Peyer's patch (tissue), 4 donors: ENCODE measurements at regions not wholly inside any gene's neighbourhood (a gene's known extent, or its start where the extent isn't known, plus 50 kb on each side); places are given as distances from the start of the nearest gene placed in this dataset.

Experiments
- DNase-seq, 3 donors: peaks; one replicate each; pipeline ENCODE4 v3.0.0-alpha.2; 2017 to 2019
- H3K27ac ChIP-seq, 4 donors: fragments of 200-600 bp; sonication (generic); one replicate each; pipeline ENCODE4 v1.5.1; 2016 to 2019
- H3K27me3 ChIP-seq, 2 donors: fragments of 200-600 bp; sonication (generic); one replicate each; pipeline ENCODE4 v1.5.1; 2019
- H3K36me3 ChIP-seq, 3 donors: fragments of 200-600 bp; sonication (generic); one replicate each; pipeline ENCODE4 v1.5.1; 2016 to 2019
- H3K4me1 ChIP-seq, 4 donors: fragments of 200-600 bp; sonication (generic); one replicate each; pipeline ENCODE4 v1.5.1; 2016 to 2019
- H3K4me3 ChIP-seq, 4 donors: fragments of 200-600 bp; sonication (generic); 1 replicate in 3 of 4; 2 replicates in 1 of 4; pipeline ENCODE4 v1.5.1; 2016 to 2019; ENCODE audit warnings: mild to moderate bottlenecking in 1 of 4
- H3K9me3 ChIP-seq, 4 donors: fragments of 200-600 bp; sonication (generic); one replicate each; pipeline ENCODE4 v1.5.1; 2016 to 2019; ENCODE audit warnings: mild to moderate bottlenecking in 1 of 4
- POLR2A ChIP-seq, 2 donors: fragments of 450-650 bp; IDR thresholded peaks; one replicate each; pipeline ENCODE4 v1.5.1; 2017; ENCODE audit warnings: antibody characterized with exemption in 2 of 2, mild to moderate bottlenecking in 2 of 2, moderate library complexity in 2 of 2
- TF ChIP-seq, protein P1 (sequence below), 6 experiments: fragments of 450-650 bp in 4 of 6; fragments of 200-600 bp in 2 of 6; sonication (generic) in 1 of 6; IDR thresholded peaks; one replicate each; pipeline ENCODE4 v1.5.1; 2017 to 2019; ENCODE audit warnings: antibody characterized with exemption in 6 of 6, mild to moderate bottlenecking in 3 of 6, moderate library complexity in 1 of 6

DNA sequence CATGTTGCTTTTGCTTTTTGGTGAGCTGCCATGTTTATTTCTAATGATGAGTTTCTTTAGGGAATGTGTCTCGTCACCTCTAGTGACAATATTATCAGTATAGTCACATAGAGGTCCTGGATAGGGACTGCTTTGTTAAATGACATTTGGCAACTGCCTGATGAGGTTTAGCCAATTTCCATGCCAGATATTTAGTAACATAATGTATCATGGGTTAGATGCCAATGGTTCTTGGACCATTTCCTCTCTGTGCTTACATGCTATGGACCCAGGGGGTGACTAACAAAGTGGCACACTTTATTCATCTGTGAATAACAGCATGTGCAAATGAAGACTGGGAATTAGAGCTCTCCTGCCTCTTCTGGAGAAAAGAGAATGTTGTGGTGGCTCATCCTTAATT lies 56.2 kb upstream of the RAB27B start:
- no peak for DNase-seq
- TF ChIP-seq, protein P1, sequence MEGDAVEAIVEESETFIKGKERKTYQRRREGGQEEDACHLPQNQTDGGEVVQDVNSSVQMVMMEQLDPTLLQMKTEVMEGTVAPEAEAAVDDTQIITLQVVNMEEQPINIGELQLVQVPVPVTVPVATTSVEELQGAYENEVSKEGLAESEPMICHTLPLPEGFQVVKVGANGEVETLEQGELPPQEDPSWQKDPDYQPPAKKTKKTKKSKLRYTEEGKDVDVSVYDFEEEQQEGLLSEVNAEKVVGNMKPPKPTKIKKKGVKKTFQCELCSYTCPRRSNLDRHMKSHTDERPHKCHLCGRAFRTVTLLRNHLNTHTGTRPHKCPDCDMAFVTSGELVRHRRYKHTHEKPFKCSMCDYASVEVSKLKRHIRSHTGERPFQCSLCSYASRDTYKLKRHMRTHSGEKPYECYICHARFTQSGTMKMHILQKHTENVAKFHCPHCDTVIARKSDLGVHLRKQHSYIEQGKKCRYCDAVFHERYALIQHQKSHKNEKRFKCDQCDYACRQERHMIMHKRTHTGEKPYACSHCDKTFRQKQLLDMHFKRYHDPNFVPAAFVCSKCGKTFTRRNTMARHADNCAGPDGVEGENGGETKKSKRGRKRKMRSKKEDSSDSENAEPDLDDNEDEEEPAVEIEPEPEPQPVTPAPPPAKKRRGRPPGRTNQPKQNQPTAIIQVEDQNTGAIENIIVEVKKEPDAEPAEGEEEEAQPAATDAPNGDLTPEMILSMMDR (IDR thresholded peaks at IDR 0.05) = no peak
- no peak for TF ChIP-seq POLR2A (IDR thresholded peaks at IDR 0.05)
- Histone ChIP-seq H3K9me3 (no peaks in the 10 kb centered on the region), H3K4me1 (no peaks in the 10 kb centered on the region), H3K27ac (no peak overlapping the region), H3K27me3 (no peaks in the 10 kb centered on the region), H3K4me3 (no peak overlapping the region), H3K36me3 (no peaks in the 10 kb centered on the region)

DNA sequence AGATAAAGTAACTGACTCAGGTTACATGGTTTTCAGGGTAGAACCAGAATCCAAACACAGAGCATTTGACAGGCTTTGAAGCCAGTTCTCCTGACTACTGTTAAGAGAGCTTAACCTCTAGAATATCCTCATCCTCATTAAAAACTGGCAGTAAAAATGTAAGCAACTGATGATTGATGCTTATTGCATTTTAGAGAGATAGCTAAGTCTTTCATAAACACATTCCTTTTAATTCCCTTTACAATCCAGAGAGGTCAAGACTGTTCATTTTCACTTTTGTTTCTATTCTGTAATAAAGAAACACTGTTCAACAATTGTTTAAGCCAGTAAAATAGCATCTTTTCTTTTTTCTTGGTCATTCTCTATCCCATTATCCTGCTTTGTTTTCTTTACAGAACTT lies 53.9 kb upstream of the RAB27B start:
- Histone ChIP-seq H3K27me3 (no peaks in the 10 kb centered on the region), H3K36me3 (no peaks in the 10 kb centered on the region), H3K4me3 (no peak overlapping the region), H3K27ac (no peak overlapping the region), H3K4me1 (no peaks in the 10 kb centered on the region), H3K9me3 (no peaks in the 10 kb centered on the region)
- TF ChIP-seq POLR2A (IDR thresholded peaks at IDR 0.05) = no peak
- TF ChIP-seq, protein P1 (IDR thresholded peaks at IDR 0.05) = no peak
- DNase-seq = no peak

DNA sequence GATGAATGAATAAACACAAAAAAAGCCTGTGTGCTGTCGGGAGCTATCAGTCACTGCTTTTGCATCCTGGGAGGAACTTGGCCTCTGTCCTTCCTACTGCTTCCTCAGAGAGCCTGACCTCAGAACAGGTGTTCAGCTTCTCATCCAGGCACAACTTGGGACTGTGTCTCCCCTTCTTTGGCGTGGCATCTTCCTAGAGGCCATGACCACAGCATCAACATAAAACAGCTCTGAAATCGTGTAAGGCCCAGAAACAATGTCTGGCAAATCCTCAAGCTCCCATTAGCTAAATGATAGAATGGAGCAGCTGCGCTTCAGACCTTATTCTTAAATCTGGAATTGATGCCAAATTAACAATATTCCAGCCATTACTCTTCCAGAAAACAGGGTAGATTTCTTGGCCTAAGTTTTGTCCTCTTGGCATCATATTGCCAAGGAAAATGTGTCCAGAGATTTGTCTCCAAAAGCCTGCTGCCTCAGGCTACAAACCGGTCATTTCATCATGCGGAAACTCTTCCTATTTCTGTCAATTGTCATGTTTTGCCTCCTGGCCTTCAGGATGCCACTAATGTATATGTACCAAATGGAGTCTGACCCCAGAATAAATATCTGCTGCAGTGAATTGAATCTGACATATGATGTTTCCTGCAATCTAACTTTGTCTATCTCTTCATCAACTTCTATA lies 53.2 kb upstream of the RAB27B start:
- no peak for TF ChIP-seq POLR2A (IDR thresholded peaks at IDR 0.05)
- TF ChIP-seq, protein P1 (IDR thresholded peaks at IDR 0.05) = no peak
- Histone ChIP-seq H3K4me1 (no peaks in the 10 kb centered on the region), H3K9me3 (no peaks in the 10 kb centered on the region), H3K27ac (peak overlapping the region in 1 of 4 donors; percentile 1), H3K36me3 (no peaks in the 10 kb centered on the region), H3K4me3 (no peak overlapping the region), H3K27me3 (no peaks in the 10 kb centered on the region)
- DNase-seq = no peak

DNA sequence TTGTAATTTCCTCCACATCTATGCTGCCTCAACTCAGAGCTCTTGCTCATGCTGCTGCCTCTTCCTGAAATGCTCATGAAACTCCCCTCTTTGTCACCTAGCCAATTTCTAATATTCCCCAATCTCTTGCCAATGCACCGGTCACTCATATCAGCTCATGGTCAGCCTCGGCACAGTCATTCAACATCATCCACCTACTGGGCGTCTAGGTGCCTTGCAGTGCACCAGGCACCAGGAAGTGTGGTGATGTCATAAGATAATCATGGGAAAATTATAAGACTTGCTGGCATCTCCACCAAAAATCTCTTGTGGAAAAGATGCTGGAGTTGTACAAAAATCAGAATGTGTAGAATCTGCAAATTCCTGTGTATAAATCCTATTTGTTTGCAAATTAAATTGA lies 52.6 kb upstream of the RAB27B start:
- Histone ChIP-seq H3K4me1 (no peaks in the 10 kb centered on the region), H3K36me3 (no peaks in the 10 kb centered on the region), H3K27me3 (no peaks in the 10 kb centered on the region), H3K9me3 (no peaks in the 10 kb centered on the region), H3K27ac (no peak overlapping the region), H3K4me3 (no peak overlapping the region)
- TF ChIP-seq, protein P1 (IDR thresholded peaks at IDR 0.05) = no peak
- no peak for TF ChIP-seq POLR2A (IDR thresholded peaks at IDR 0.05)
- no peak for DNase-seq

DNA sequence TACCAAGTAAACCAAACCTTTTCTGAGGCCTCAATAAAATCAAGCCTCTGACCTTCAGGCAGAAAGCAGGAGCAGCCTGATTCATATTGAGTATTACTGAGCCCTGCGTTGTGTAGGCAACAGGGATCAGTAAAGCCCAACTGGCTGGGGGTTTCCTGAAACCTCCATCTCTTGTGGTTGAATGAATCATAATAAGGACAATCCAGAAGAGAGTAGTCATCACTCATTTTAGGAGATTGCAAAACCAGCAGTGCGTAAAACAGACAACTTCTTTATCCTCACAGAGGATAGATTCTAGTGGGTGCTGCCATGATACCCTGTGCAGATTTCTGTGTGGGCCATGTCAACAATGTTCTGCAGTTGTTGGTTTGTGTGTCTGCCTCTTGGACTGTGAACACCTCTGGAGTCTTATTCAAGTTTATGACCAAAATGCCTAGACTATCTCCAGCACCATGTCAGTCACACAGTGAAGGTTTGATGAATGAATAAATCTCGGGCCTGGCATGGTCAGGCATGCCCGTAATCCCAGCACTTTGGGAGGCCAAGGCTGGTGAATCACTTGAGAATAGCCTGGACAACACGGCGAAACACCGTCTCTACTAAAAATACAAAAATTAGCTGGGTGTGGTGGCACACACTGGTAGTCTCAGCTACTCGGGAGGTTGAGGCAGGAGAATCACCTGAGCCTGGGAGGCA lies 51.8 kb upstream of the RAB27B start:
- no peaks in the 10 kb centered on the region for H3K36me3 ChIP-seq
- H3K9me3 ChIP-seq = no peaks in the 10 kb centered on the region
- H3K4me3 ChIP-seq = no peak overlapping the region
- no peak for TF ChIP-seq POLR2A (IDR thresholded peaks at IDR 0.05)
- TF ChIP-seq, protein P1 (IDR thresholded peaks at IDR 0.05) = no peak
- no peak overlapping the region for H3K27ac ChIP-seq
- DNase-seq = no peak
- H3K4me1 ChIP-seq = no peaks in the 10 kb centered on the region
- no peaks in the 10 kb centered on the region for H3K27me3 ChIP-seq
